GM12865 (cell line): ENCODE measurements at regions not wholly inside any gene's neighbourhood (a gene's known extent, or its start where the extent isn't known, plus 50 kb on each side); places are given as distances from the start of the nearest gene placed in this dataset.

Experiments
- DNase-seq: peaks from one replicate; pipeline ENCODE4 v3.0.0; 2010; ENCODE audit warnings: low read depth
- H3K4me3 ChIP-seq: 2 replicates; pipeline ENCODE4 v1.5.1; 2011; ENCODE audit warnings: mild to moderate bottlenecking, low read depth, low read length, control low read depth
- CTCF ChIP-seq: IDR thresholded peaks from 2 replicates; pipeline ENCODE4 v1.5.1; 2011; ENCODE audit warnings: low read length, control low read depth, low read depth, inconsistent platforms; ENCODE audit not compliant: insufficient read depth; ENCODE audit errors: missing control alignments

GRCh38 chr2:8408560-8409460, 273.0 kb upstream of the ID2 start:
- no peak for TF ChIP-seq CTCF
- H3K4me3 ChIP-seq: no peak overlapping the region
- DNase-seq: peak; percentile 96

- no peak overlapping the region for H3K4me3 ChIP-seq
- no peak for TF ChIP-seq CTCF
- no peak for DNase-seq
These were observed 272.2 kb upstream of the ID2 start for GRCh38 chr2:8409461-8410260.

GRCh38 chr2:8412082-8412481, 269.8 kb upstream of the ID2 start:
- H3K4me3 ChIP-seq: no peak overlapping the region
- DNase-seq: no peak
- TF ChIP-seq CTCF: no peak

GRCh38 chr2:8412586-8412985, 269.3 kb upstream of the ID2 start:
- DNase-seq: no peak
- no peak overlapping the region for H3K4me3 ChIP-seq
- no peak for TF ChIP-seq CTCF

GRCh38 chr2:8413589-8414135, 268.2 kb upstream of the ID2 start:
- no peak overlapping the region for H3K4me3 ChIP-seq
- no peak for TF ChIP-seq CTCF

GRCh38 chr2:8414946-8415879, 266.6 kb upstream of the ID2 start:
- TF ChIP-seq CTCF: no peak
- DNase-seq: peak; percentile 31
- H3K4me3 ChIP-seq: no peak overlapping the region

More at GRCh38 chr2:8413589-8414135, 268.2 kb upstream of the ID2 start:
- no peak for DNase-seq
